VCaP (cell line): ENCODE measurements at regions not wholly inside any gene's neighbourhood (a gene's known extent, or its start where the extent isn't known, plus 50 kb on each side); places are given as distances from the start of the nearest gene placed in this dataset.

ENCODE experiments used
- H3K27ac ChIP-seq: fragments of 450-650 bp; 2 replicates; pipeline ENCODE4 v1.5.1; 2017
- TF ChIP-seq, protein P1 (sequence below): fragments of 450-650 bp; conservative IDR thresholded peaks from 2 replicates; pipeline ENCODE4 v1.5.1; 2017; ENCODE audit warnings: mild to moderate bottlenecking, moderate library complexity

DNA sequence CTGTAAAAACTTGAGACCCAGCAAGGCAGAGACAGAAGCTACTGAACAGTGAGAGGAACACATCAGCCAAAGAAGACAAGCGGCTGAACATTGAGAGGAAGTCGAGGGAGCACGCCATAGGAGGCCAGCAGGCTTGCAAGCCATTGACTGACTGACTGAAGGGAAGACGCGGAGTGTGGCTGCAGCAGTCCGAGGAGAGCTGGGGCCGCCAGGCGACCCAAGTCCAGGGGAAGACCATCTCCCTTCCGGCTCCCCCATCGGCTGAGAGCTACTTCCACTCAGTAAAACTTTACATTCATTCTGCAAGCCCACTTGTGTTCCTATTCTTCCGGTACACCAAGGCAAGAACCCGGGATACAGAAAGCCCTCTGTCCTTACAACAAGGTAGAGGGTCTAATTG, 167.3 kb upstream of the MBL2 start:
- TF ChIP-seq, protein P1, sequence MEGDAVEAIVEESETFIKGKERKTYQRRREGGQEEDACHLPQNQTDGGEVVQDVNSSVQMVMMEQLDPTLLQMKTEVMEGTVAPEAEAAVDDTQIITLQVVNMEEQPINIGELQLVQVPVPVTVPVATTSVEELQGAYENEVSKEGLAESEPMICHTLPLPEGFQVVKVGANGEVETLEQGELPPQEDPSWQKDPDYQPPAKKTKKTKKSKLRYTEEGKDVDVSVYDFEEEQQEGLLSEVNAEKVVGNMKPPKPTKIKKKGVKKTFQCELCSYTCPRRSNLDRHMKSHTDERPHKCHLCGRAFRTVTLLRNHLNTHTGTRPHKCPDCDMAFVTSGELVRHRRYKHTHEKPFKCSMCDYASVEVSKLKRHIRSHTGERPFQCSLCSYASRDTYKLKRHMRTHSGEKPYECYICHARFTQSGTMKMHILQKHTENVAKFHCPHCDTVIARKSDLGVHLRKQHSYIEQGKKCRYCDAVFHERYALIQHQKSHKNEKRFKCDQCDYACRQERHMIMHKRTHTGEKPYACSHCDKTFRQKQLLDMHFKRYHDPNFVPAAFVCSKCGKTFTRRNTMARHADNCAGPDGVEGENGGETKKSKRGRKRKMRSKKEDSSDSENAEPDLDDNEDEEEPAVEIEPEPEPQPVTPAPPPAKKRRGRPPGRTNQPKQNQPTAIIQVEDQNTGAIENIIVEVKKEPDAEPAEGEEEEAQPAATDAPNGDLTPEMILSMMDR, result no peak
- no peak overlapping the region for H3K27ac ChIP-seq

DNA sequence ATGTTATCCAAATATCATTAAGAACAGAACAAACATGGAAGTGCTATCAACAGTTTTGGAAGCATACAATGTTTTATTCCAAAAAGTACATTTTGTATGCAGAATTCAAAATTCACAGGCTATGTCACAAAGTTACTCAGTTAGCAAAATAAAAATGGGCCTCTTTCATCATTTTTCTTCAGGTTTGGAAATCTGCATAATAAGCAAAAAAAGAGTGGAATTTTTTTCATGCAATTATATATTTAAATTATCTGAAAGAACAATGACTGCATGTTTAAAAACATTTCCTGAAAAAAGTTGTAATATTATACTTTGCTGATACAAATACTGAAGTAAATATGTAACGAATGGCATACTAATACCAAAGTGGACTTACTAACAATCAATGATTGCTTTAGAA, 161.2 kb upstream of the MBL2 start:
- TF ChIP-seq, protein P1, result no peak
- no peak overlapping the region for H3K27ac ChIP-seq

DNA sequence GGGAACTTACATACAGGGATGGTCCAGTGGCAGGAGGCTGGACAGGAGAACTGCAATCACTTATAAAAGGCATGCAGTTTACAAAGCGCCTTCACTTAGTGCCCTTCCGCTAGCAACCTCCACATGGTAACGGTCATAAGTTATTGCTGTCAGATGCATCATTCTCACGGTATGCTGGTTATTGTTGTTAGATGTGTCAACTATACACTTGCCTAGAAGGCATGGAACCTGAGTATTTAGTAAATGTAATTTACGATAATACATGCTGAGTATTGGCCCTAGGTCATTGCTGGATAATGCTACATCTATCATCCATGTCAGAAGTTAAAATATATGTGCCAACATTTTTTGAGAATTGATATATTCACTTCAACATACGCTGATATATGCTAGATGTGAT, 155.1 kb upstream of the MBL2 start:
- no peak overlapping the region for H3K27ac ChIP-seq
- TF ChIP-seq, protein P1, result no peak

DNA sequence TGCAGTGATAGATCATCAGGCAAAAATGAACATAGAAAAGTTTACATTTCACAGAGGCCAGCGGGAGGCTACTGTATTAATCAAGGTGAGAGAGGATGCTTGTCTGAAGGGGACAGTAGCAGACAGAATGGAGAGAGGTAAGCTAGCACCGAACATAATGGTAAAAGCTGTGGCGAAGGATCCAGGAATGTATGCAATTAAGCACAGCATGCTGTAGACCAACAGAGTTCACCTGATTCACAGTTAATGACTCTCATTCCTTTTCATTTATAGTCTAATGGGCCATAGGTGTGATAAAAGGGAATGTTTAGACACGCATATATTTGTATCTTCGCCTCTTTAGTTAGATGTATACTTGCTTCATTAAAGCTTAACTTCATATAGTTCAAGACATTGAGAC, 150.9 kb upstream of the MBL2 start:
- TF ChIP-seq, protein P1, result no peak
- H3K27ac ChIP-seq, result no peak overlapping the region

DNA sequence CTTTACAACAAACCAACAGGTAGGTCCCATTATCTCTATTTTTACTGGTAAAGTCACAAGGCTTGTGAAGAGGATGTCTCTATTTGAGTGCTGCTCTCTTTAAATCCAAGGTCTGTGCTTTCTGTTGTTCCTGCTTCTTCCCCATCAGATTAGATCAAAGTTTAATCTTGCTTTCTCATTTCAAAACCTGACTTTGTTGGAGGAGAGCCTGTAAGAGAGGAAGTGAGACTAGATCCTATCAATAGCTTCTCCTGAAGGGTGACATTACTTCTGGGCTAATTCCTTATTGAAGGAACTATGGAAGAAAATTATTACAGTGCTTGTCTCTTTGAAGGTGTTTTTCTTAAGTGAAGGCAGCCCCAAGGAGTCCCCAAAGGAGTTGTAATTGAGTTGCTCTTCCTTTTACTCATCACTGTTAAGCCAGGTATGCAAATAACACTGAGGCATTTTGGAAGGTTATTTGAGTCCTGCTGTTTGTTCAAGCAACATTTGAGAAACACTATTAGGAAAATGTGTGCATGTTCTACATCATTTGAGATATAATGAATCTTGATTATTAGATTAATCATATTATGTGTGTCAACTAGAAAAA, 146.2 kb upstream of the MBL2 start:
- peak overlapping the region; percentile 15 for H3K27ac ChIP-seq
- TF ChIP-seq, protein P1, result no peak

DNA sequence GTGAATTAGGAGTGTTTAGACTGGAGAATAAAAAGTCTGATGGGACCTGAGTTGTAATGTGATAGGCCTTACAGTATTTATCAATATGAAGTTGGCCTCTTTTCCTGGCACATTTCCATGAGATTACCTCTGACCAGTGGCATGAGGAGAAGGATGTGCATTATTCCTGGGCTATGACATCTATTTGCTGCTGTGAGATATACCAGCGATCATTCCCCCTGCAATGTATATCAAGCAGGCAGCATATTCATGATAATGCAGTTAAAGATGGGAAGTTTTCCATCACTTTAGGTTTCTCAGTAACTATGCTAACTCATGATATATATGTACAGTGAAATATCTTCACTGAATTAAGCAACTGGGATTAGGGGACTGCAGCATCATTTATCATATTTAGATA, 142.8 kb upstream of the MBL2 start:
- no peak overlapping the region for H3K27ac ChIP-seq
- TF ChIP-seq, protein P1, result no peak

DNA sequence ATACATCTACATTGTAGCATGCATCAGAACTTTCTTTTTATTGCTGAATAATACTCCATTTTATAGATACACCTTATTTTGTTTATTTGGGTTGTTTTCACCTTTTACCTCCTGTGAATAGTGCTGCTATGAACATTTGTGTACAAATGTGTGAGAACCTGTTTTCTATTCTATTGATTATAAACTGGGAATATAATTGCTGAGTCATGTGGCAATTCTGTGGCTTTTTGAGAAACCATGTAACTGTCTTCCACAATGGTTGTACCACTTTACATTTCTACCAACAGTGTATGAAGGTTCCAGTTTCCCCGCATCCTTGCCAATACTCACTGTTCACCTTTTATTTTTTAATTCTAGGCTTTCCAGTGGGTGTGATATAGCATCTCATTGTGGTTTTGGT, 138.6 kb upstream of the MBL2 start:
- H3K27ac ChIP-seq, result no peak overlapping the region
- TF ChIP-seq, protein P1, result no peak
